ENCODE measurements at regions not wholly inside any gene's neighbourhood (a gene's known extent, or its start where the extent isn't known, plus 50 kb on each side); places are given as distances from the start of the nearest gene placed in this dataset.
A peak's percentile ranks its signal among the peaks of the same experiment; 100 is the strongest.
"Not testable (repeated sequence)": the region's sequence is repeated elsewhere in the genome, so short reads cannot be mapped to it uniquely, and the experiment has no call there.

- not testable (repeated sequence) for DNase-seq
Observed at GRCh38 chr4:104326991-104327694, 167.6 kb downstream of the CXXC4 start.

GRCh38 chr4:104302731-104303130 lies 192.0 kb downstream of the CXXC4 start:
- no peak for DNase-seq

- no peak for DNase-seq
Observed at GRCh38 chr4:104294811-104295210, 199.9 kb downstream of the CXXC4 start.

- no peak for DNase-seq
Observed at GRCh38 chr4:104286867-104287266, 207.8 kb downstream of the CXXC4 start.

- DNase-seq, result no peak
Observed at GRCh38 chr4:104283303-104283702, 211.4 kb downstream of the CXXC4 start.

- DNase-seq, result no peak
Observed at GRCh38 chr4:104279744-104280143, 214.9 kb downstream of the CXXC4 start.

- no peak for DNase-seq
Observed at GRCh38 chr4:104272966-104273365, 221.7 kb downstream of the CXXC4 start.

GRCh38 chr4:104269603-104270002 lies 225.1 kb downstream of the CXXC4 start:
- not testable (repeated sequence) for DNase-seq

- no peak for DNase-seq
Observed at GRCh38 chr4:104263100-104263499, 231.6 kb downstream of the CXXC4 start.

GRCh38 chr4:104262678-104263077 lies 232.0 kb downstream of the CXXC4 start:
- DNase-seq, result no peak

GRCh38 chr4:104248726-104249125 lies 246.0 kb downstream of the CXXC4 start:
- DNase-seq, result no peak

- no peak for DNase-seq
Observed at GRCh38 chr4:104235967-104236366, 258.7 kb downstream of the CXXC4 start.

GRCh38 chr4:104217526-104217925 lies 277.2 kb downstream of the CXXC4 start:
- peak; percentile 9 for DNase-seq

GRCh38 chr4:104211657-104212056 lies 283.0 kb downstream of the CXXC4 start:
- DNase-seq, result no peak

GRCh38 chr4:104210420-104210819 lies 284.3 kb downstream of the CXXC4 start:
- no peak for DNase-seq

- DNase-seq, result no peak
Observed at GRCh38 chr4:104206784-104207183, 287.9 kb downstream of the CXXC4 start.

- no peak for DNase-seq
Observed at GRCh38 chr4:104205116-104205515, 289.6 kb downstream of the CXXC4 start.

GRCh38 chr4:104188301-104188700 lies 306.4 kb downstream of the CXXC4 start:
- no peak for DNase-seq

GRCh38 chr4:104169437-104169836 lies 325.3 kb downstream of the CXXC4 start:
- no peak for DNase-seq

GRCh38 chr4:104166749-104167148 lies 327.9 kb downstream of the CXXC4 start:
- DNase-seq, result no peak

GRCh38 chr4:104163820-104164219 lies 330.9 kb downstream of the CXXC4 start:
- DNase-seq, result no peak

- no peak for DNase-seq
Observed at GRCh38 chr4:104146048-104146447, 348.6 kb downstream of the CXXC4 start.

- no peak for DNase-seq
Observed at GRCh38 chr4:104138116-104138515, 356.6 kb downstream of the CXXC4 start.

- no peak for DNase-seq
Observed at GRCh38 chr4:104129243-104129642, 365.5 kb downstream of the CXXC4 start.

- DNase-seq, result no peak
Observed at GRCh38 chr4:104128850-104129213, 365.9 kb downstream of the CXXC4 start.

Measured in hindlimb muscle (tissue), 1 donor.